ENCODE measurements at regions not wholly inside any gene's neighbourhood (a gene's known extent, or its start where the extent isn't known, plus 50 kb on each side); places are given as distances from the start of the nearest gene placed in this dataset.

GRCh38 chr7:119197877-119198527 is 973.5 kb downstream of the ANKRD7 start:
- DNase-seq, result no peak
- Mint-ChIP-seq H3K27ac (no peak overlapping the region), H3K4me3 (no peak overlapping the region), H3K36me3 (no peaks in the 10 kb centered on the region), H3K27me3 (no peaks in the 10 kb centered on the region), H3K4me1 (no peaks in the 10 kb centered on the region), H3K9me3 (peaks cover 0 to 8% (median 5%) of the 10 kb centered on the region in 5 donors)
- no peaks in the 10 kb centered on the region for H3K27me3 ChIP-seq (ENCODE audit: insufficient read depth, low read length, poor library complexity, severe bottlenecking)
- no peaks in the 10 kb centered on the region for H3K9me3 ChIP-seq (ENCODE audit: low read length)
- no peaks in the 10 kb centered on the region for H3K36me3 ChIP-seq (ENCODE audit: insufficient read depth, low read length)
- ChIA-PET POLR2A (no interaction called here), CTCF (no interaction called here)
- no peak overlapping the region for H3K27ac ChIP-seq (ENCODE audit: low read depth, low read length)
- no peak overlapping the region for H3K4me3 ChIP-seq (ENCODE audit: low read length)
- H3K4me1 ChIP-seq (ENCODE audit: insufficient read depth, low read length), result no peaks in the 10 kb centered on the region

GRCh38 chr7:119219663-119220062 is 995.2 kb downstream of the ANKRD7 start:
- Histone ChIP-seq H3K4me3 (ENCODE audit: low read length) (no peak overlapping the region), H3K9me3 (ENCODE audit: low read length) (no peaks in the 10 kb centered on the region), H3K4me1 (ENCODE audit: insufficient read depth, low read length) (no peaks in the 10 kb centered on the region), H3K27me3 (ENCODE audit: insufficient read depth, low read length, poor library complexity, severe bottlenecking) (no peaks in the 10 kb centered on the region), H3K36me3 (ENCODE audit: insufficient read depth, low read length) (no peaks in the 10 kb centered on the region), H3K27ac (ENCODE audit: low read depth, low read length) (no peak overlapping the region)
- H3K36me3 Mint-ChIP-seq, result no peaks in the 10 kb centered on the region
- CTCF ChIA-PET, result no interaction called here
- POLR2A ChIA-PET, result no interaction called here
- H3K27me3 Mint-ChIP-seq, result no peaks in the 10 kb centered on the region
- no peak overlapping the region for H3K27ac Mint-ChIP-seq
- H3K4me1 Mint-ChIP-seq, result no peaks in the 10 kb centered on the region
- H3K9me3 Mint-ChIP-seq, result peaks cover 2 to 20% (median 4%) of the 10 kb centered on the region in 5 donors
- no peak overlapping the region for H3K4me3 Mint-ChIP-seq
- no peak for DNase-seq

GRCh38 chr7:119223930-119224329 is 999.4 kb downstream of the ANKRD7 start:
- H3K27me3 Mint-ChIP-seq, result no peaks in the 10 kb centered on the region
- POLR2A ChIA-PET, result no interaction called here
- CTCF ChIA-PET, result no interaction called here
- Histone ChIP-seq H3K36me3 (ENCODE audit: insufficient read depth, low read length) (no peaks in the 10 kb centered on the region), H3K27ac (ENCODE audit: low read depth, low read length) (no peak overlapping the region), H3K9me3 (ENCODE audit: low read length) (no peaks in the 10 kb centered on the region), H3K27me3 (ENCODE audit: insufficient read depth, low read length, poor library complexity, severe bottlenecking) (no peaks in the 10 kb centered on the region), H3K4me1 (ENCODE audit: insufficient read depth, low read length) (no peaks in the 10 kb centered on the region), H3K4me3 (ENCODE audit: low read length) (no peak overlapping the region)
- no peak overlapping the region for H3K4me3 Mint-ChIP-seq
- H3K27ac Mint-ChIP-seq, result no peak overlapping the region
- H3K4me1 Mint-ChIP-seq, result no peaks in the 10 kb centered on the region
- no peaks in the 10 kb centered on the region for H3K36me3 Mint-ChIP-seq
- H3K9me3 Mint-ChIP-seq, result peaks cover 2 to 9% (median 6%) of the 10 kb centered on the region in 5 donors
- no peak for DNase-seq

- H3K9me3 ChIP-seq (ENCODE audit: low read length), result no peaks in the 10 kb centered on the region
- ChIA-PET CTCF (no interaction called here), POLR2A (no interaction called here)
- H3K36me3 ChIP-seq (ENCODE audit: insufficient read depth, low read length), result no peaks in the 10 kb centered on the region
- H3K27me3 ChIP-seq (ENCODE audit: insufficient read depth, low read length, poor library complexity, severe bottlenecking), result no peaks in the 10 kb centered on the region
- H3K4me1 Mint-ChIP-seq, result no peaks in the 10 kb centered on the region
- no peaks in the 10 kb centered on the region for H3K27me3 Mint-ChIP-seq
- no peak overlapping the region for H3K27ac ChIP-seq (ENCODE audit: low read depth, low read length)
- no peaks in the 10 kb centered on the region for H3K36me3 Mint-ChIP-seq
- H3K4me3 ChIP-seq (ENCODE audit: low read length), result no peak overlapping the region
- no peak overlapping the region for H3K4me3 Mint-ChIP-seq
- peaks cover 0 to 16% (median 4%) of the 10 kb centered on the region in 5 donors for H3K9me3 Mint-ChIP-seq
- no peak overlapping the region for H3K27ac Mint-ChIP-seq
- DNase-seq, result no peak
- H3K4me1 ChIP-seq (ENCODE audit: insufficient read depth, low read length), result no peaks in the 10 kb centered on the region
Observed at GRCh38 chr7:119228482-119228881, 1004.0 kb downstream of the ANKRD7 start.

- H3K27me3 ChIP-seq (ENCODE audit: insufficient read depth, low read length, poor library complexity, severe bottlenecking), result no peaks in the 10 kb centered on the region
- CTCF ChIA-PET, result no interaction called here
- H3K36me3 ChIP-seq (ENCODE audit: insufficient read depth, low read length), result no peaks in the 10 kb centered on the region
- POLR2A ChIA-PET, result no interaction called here
- no peaks in the 10 kb centered on the region for H3K4me1 ChIP-seq (ENCODE audit: insufficient read depth, low read length)
- DNase-seq, result no peak
- H3K36me3 Mint-ChIP-seq, result no peaks in the 10 kb centered on the region
- H3K4me3 ChIP-seq (ENCODE audit: low read length), result no peak overlapping the region
- H3K4me3 Mint-ChIP-seq, result no peak overlapping the region
- no peak overlapping the region for H3K27ac Mint-ChIP-seq
- H3K4me1 Mint-ChIP-seq, result no peaks in the 10 kb centered on the region
- H3K27me3 Mint-ChIP-seq, result no peaks in the 10 kb centered on the region
- H3K9me3 ChIP-seq (ENCODE audit: low read length), result no peaks in the 10 kb centered on the region
- H3K27ac ChIP-seq (ENCODE audit: low read depth, low read length), result no peak overlapping the region
- peaks cover 0 to 16% (median 4%) of the 10 kb centered on the region in 5 donors for H3K9me3 Mint-ChIP-seq
Observed at GRCh38 chr7:119232091-119232490, 1007.6 kb downstream of the ANKRD7 start.

- Mint-ChIP-seq H3K27ac (no peak overlapping the region), H3K27me3 (peaks cover 0 to 2% of the 10 kb centered on the region in 2 donors), H3K36me3 (no peaks in the 10 kb centered on the region), H3K4me3 (no peak overlapping the region), H3K9me3 (peaks cover 0 to 16% (median 5%) of the 10 kb centered on the region in 5 donors), H3K4me1 (no peaks in the 10 kb centered on the region)
- ChIA-PET POLR2A (no interaction called here), CTCF (no interaction called here)
- no peak overlapping the region for H3K27ac ChIP-seq (ENCODE audit: low read depth, low read length)
- H3K27me3 ChIP-seq (ENCODE audit: insufficient read depth, low read length, poor library complexity, severe bottlenecking), result no peaks in the 10 kb centered on the region
- no peak overlapping the region for H3K4me3 ChIP-seq (ENCODE audit: low read length)
- no peaks in the 10 kb centered on the region for H3K9me3 ChIP-seq (ENCODE audit: low read length)
- no peaks in the 10 kb centered on the region for H3K36me3 ChIP-seq (ENCODE audit: insufficient read depth, low read length)
- no peak for DNase-seq
- H3K4me1 ChIP-seq (ENCODE audit: insufficient read depth, low read length), result no peaks in the 10 kb centered on the region
Observed at GRCh38 chr7:119233015-119233414, 1008.5 kb downstream of the ANKRD7 start.

GRCh38 chr7:119252962-119253361 is 1020.0 kb upstream of the KCND2 start:
- Mint-ChIP-seq H3K36me3 (no peaks in the 10 kb centered on the region), H3K4me3 (no peak overlapping the region), H3K27me3 (no peaks in the 10 kb centered on the region), H3K9me3 (peaks cover 0 to 4% (median 2%) of the 10 kb centered on the region in 5 donors), H3K4me1 (no peaks in the 10 kb centered on the region), H3K27ac (no peak overlapping the region)
- no peaks in the 10 kb centered on the region for H3K4me1 ChIP-seq (ENCODE audit: insufficient read depth, low read length)
- POLR2A ChIA-PET, result no interaction called here
- H3K36me3 ChIP-seq (ENCODE audit: insufficient read depth, low read length), result no peaks in the 10 kb centered on the region
- no peaks in the 10 kb centered on the region for H3K9me3 ChIP-seq (ENCODE audit: low read length)
- H3K4me3 ChIP-seq (ENCODE audit: low read length), result no peak overlapping the region
- CTCF ChIA-PET, result no interaction called here
- no peak overlapping the region for H3K27ac ChIP-seq (ENCODE audit: low read depth, low read length)
- no peak for DNase-seq
- H3K27me3 ChIP-seq (ENCODE audit: insufficient read depth, low read length, poor library complexity, severe bottlenecking), result no peaks in the 10 kb centered on the region

- H3K27ac ChIP-seq (ENCODE audit: low read depth, low read length), result no peak overlapping the region
- DNase-seq, result no peak
- no peaks in the 10 kb centered on the region for H3K4me1 ChIP-seq (ENCODE audit: insufficient read depth, low read length)
- POLR2A ChIA-PET, result no interaction called here
- H3K36me3 Mint-ChIP-seq, result no peaks in the 10 kb centered on the region
- H3K4me3 Mint-ChIP-seq, result no peak overlapping the region
- CTCF ChIA-PET, result no interaction called here
- H3K9me3 ChIP-seq (ENCODE audit: low read length), result no peaks in the 10 kb centered on the region
- no peak overlapping the region for H3K4me3 ChIP-seq (ENCODE audit: low read length)
- H3K4me1 Mint-ChIP-seq, result no peaks in the 10 kb centered on the region
- no peak overlapping the region for H3K27ac Mint-ChIP-seq
- H3K27me3 Mint-ChIP-seq, result no peaks in the 10 kb centered on the region
- peaks cover 0 to 8% (median 2%) of the 10 kb centered on the region in 5 donors for H3K9me3 Mint-ChIP-seq
- no peaks in the 10 kb centered on the region for H3K36me3 ChIP-seq (ENCODE audit: insufficient read depth, low read length)
- no peaks in the 10 kb centered on the region for H3K27me3 ChIP-seq (ENCODE audit: insufficient read depth, low read length, poor library complexity, severe bottlenecking)
Observed at GRCh38 chr7:119254742-119255141, 1018.2 kb upstream of the KCND2 start.

GRCh38 chr7:119256001-119256400 is 1017.0 kb upstream of the KCND2 start:
- CTCF ChIA-PET, result no interaction called here
- no peak overlapping the region for H3K27ac Mint-ChIP-seq
- POLR2A ChIA-PET, result no interaction called here
- Histone ChIP-seq H3K4me3 (ENCODE audit: low read length) (no peak overlapping the region), H3K27me3 (ENCODE audit: insufficient read depth, low read length, poor library complexity, severe bottlenecking) (no peaks in the 10 kb centered on the region), H3K27ac (ENCODE audit: low read depth, low read length) (no peak overlapping the region), H3K36me3 (ENCODE audit: insufficient read depth, low read length) (no peaks in the 10 kb centered on the region), H3K4me1 (ENCODE audit: insufficient read depth, low read length) (no peaks in the 10 kb centered on the region), H3K9me3 (ENCODE audit: low read length) (no peaks in the 10 kb centered on the region)
- H3K27me3 Mint-ChIP-seq, result no peaks in the 10 kb centered on the region
- no peaks in the 10 kb centered on the region for H3K36me3 Mint-ChIP-seq
- no peaks in the 10 kb centered on the region for H3K4me1 Mint-ChIP-seq
- no peak overlapping the region for H3K4me3 Mint-ChIP-seq
- no peak for DNase-seq
- H3K9me3 Mint-ChIP-seq, result peaks cover 0 to 8% (median 2%) of the 10 kb centered on the region in 5 donors

Data from CD8-positive, alpha-beta memory T cell (primary cell).